HG03520 (cell line): ENCODE measurements at regions not wholly inside any gene's neighbourhood (a gene's known extent, or its start where the extent isn't known, plus 50 kb on each side); places are given as distances from the start of the nearest gene placed in this dataset.

Experiments
- ATAC-seq: cut with Tn5 transposase; IDR thresholded peaks from one replicate; pipeline ENCODE4 v1.9.1; 2021; ENCODE audit warnings: mild to moderate bottlenecking, moderate library complexity; ENCODE audit not compliant: unreplicated experiment

DNA sequence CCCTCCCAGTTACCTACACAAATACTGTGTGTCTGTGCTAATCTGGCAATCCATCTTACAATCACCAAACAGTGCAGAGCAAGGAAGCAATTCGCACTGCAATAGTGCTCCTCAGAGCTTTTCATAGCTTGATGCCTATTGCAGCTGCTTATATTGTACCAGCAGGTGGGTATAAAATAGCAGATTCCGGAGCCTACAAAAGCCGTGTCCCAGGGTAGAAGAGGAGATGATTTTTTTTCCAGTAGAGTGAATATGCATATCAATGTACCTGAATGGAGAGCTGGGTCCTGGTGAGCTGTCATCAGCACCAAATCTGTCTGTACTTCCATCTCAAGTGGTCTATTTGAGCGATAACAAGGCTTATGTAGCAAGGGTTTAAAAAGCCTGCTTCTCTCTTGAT lies 668.4 kb downstream of the DIAPH3 start:
- no peak for ATAC-seq

DNA sequence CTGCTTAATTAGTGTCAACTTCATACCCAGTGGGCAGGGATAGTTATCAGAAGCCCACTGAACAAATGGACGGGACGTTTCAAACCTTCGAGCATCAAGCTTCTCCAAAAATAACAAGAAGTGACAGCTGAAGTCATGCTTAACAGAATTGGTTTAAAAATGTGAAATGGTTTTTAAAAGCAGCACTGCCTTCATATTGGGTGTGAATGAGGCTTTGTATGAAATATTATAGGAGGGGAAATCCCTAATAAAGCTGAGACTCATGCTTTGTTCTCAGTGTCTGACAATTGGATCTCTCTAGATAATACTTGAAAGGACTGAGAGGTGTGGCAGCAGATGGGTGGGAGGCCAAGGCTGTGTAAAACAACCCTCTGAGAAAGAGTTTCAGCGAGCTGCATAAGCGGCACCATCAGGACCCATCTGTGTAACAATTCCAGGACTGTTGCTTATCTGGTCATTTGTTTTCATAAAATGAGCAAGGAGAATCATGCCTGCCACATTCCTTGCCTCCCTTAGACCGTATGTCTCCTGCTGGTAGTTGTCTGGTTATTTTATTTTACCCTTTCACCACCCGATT lies 667.7 kb downstream of the DIAPH3 start:
- no peak for ATAC-seq

DNA sequence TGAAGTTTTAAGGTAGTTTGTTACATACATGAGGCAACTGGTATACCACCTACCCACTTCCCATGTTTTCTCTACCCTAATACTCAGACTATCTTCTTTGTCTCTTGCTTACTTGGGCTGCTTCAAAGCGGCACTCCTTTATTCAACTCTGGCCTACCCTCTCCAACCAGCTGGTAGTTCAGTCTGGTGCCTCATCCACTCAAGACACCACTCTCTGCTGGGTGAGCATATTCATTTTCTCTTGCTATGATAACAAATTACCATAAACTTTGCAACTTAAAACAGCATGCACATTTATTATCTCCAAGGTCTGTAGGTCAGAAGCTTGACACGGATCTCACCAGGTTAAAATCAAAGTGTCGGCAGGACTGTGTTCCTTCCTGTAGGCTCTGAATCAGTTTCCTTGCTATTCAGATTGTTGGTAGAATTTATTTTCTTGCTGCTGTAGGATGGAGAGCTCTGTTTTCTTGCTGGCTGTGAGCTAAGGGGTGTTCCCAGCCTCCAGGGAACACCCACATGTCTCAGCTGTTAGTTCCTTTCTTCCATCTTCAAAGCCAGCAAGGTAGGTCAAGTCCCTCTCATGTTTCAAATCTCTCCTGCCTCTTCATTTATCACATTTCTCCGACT lies 666.0 kb downstream of the DIAPH3 start:
- ATAC-seq = no peak

DNA sequence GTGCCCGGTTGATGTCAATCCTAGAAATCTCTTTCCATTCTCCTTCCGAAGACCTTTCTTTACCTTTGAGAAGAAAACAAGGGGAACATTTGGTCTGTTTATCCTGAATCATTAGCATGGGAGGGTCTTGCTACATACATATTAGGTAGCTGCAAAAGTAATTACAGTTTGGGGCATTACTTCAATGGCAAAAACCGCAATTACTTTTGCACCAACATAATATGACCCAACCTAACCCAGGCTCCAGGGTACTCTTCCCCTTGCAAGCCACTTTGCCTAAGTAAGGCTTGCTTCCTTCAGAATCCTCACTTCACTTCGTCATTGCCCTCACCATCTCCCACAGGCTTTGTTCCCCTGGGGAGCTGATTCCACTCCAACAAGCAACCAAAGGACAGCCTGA lies 662.7 kb downstream of the DIAPH3 start:
- no peak for ATAC-seq

DNA sequence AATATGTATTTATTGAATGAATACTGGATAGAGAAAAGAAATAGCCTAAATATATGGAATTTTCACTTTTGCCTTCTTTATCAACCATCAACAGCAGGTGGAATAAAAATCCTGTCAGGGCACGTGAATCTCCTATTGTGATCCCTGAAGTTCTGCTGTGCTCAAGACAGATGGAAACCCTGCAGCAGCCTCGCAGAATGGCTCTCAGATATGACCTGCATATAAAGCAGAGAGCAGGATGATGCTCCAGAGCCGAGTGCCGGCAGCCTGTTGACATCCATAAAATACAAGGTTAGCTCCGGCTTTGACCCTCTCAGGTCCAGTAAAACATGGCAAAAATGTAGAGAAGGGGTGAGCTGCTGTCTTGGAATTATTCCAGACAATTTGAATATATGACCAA lies 659.3 kb downstream of the DIAPH3 start:
- ATAC-seq = no peak

DNA sequence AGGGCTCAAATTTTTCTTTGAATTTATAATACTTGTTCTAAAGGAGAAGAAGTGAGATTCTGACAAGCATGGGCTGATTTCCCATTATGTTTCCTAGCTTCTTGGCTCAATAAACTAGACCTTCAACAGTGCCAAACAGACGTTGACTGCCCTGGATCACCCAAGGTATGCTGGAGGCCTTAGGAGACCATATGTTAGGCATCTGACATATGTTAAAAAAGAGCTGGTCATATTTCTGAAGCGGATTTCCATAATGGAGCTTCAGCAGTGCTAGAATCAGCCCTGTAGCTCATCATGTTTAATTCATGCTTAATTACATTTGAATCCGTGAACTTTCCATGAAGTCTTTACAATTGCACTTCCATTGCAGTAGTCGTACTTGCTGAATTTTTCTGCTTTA lies 653.3 kb downstream of the DIAPH3 start:
- ATAC-seq = no peak

DNA sequence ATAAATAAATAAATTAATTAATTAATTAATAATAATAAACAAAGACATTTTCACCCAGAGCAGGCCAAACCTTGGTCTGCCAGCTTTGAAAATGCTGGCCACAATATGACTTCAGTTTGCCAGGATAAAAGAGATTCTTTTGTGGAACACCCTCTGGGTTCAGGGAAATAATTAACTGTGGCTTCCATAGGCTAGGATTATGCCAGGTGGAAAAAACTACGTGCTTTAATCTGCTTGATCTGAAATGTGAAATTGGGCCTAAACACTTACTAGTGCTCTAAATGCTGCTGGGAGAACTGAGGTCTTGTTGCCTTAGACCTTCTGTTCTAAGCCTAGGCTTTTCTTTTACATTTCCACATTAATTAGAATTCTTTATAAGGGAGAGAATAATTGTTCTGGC lies 650.0 kb downstream of the DIAPH3 start:
- no peak for ATAC-seq

DNA sequence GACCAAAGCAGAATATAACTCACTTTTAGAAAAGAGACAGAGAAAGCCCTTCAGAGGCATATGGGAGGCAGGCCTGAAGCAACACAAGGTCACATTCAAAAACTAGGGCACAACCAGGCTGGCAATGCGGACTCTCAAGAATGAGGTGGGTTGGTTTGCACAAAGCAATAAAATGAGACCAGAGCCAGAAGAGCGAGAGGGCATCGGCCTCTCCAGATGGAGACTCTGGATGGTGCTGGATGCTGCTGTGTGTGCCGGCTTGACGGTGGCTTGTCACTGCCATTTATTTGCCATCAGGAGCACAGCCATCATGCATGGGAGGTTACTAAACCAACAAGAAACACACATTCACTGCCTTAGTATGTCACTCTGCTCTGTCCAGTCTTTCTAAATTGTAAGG lies 649.4 kb downstream of the DIAPH3 start:
- no peak for ATAC-seq

DNA sequence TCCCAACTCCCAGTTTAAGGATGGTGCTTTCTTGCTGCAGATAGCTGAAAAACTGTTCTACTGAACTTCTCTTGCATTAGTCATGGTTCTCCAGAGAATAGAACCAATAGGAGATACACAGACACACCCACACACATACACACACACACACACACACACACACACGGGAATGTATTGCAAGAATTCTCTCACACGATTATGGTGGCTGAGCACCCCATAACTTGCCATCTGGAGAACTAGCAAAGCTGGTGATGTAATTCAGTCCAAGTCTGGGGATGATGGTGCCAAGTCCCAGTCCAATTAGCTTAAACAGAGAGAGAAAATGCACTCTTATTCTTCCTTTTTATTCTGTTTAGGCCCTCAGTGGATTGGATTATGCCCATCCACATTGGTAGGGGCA lies 643.9 kb downstream of the DIAPH3 start:
- ATAC-seq = no peak

DNA sequence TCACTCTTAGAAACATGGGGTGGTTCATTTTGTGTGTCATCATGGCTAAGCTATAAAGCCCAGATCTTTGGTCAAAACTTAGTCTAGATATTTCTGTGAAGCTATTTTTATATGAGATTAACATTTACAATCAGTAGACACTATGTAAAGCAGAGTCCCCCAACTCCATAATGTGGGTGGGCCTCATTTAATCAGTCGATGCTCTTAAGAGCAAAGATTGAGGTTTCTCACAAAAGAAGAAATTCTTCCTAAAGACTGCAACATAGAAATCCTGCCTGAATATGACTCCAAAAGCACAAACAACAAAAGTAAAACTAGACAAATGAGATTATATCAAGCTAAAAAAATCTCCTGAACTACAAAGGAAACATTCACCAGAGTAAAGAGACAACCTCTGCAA lies 642.2 kb downstream of the DIAPH3 start:
- no peak for ATAC-seq

DNA sequence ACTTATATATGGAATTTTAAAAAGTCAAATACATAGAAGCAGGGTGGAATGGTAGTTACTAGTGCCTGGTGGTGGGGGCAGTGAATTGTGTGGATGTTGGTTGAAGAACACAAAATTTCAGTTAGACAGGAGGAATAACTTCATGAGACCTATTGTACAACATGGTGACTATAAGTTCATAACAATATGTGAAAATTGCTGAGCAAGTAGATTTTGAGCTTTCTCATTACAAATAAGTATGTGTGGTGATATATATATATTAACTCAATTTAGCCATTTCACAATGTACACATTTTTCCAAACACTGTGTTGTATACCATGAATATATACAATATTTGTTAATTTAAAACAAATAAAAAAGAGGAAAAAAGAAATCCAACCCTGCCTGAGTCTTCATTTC lies 641.1 kb downstream of the DIAPH3 start:
- no peak for ATAC-seq

DNA sequence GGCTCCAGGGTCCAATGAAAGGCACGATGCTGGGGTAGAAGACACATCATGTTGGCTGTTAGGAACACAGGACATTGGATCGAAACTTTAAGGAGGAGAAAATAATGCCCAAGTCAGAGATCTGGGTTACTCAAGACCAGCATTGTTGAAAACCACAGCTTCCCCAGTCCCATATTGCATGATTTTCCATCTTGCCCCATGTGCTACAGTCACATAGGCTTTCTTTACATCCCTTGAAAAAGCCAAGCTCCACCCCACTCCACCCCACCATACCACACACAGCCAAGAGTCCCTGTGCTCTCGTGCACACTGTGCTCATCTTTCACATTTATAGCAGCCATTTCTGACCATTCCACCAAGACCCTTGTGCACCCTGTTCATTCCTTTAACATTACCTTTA lies 636.2 kb downstream of the DIAPH3 start:
- no peak for ATAC-seq

DNA sequence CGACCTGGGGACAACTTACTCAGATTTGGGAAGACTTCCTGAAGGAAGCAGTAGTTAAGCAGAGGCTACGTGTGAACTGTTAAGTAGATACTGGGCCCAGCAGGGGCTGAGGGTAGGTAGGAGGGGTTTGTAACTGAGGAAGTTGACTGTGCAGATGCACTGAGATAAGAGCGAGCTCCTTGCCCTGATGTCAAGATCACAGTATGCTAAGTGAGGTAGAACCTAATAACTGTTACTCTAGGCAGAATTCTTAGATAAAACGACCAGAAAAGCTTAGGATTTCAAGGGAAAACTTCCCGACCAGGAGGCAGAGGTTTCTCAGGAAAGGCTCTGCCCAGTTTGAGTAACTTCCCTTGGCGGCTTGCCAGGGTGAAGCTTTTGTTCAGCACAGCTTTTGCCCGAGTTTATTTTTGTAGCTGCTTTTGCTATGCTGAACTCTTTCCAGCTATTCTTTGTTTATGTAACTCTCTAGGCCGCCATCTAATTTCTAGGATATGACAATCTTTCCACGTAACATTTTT lies 632.1 kb downstream of the DIAPH3 start:
- no peak for ATAC-seq

DNA sequence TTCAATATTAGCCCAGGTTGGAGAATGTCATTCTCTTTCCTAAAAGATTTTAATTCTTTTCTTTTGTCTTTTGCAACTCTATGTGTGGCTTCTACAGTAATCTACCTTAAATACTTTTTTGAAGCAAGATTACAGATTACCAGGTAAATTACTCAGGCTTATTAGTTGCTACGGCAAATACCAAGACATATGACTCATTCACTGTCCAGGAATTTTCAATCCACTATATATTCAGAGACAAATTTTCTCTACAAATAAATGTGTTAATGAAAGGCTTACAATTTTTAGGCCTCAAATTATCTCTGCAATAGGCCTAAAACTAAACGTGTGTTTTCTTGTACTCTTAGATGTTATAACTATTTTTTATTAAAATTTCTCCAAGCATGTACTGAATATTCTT lies 631.3 kb downstream of the DIAPH3 start:
- no peak for ATAC-seq

DNA sequence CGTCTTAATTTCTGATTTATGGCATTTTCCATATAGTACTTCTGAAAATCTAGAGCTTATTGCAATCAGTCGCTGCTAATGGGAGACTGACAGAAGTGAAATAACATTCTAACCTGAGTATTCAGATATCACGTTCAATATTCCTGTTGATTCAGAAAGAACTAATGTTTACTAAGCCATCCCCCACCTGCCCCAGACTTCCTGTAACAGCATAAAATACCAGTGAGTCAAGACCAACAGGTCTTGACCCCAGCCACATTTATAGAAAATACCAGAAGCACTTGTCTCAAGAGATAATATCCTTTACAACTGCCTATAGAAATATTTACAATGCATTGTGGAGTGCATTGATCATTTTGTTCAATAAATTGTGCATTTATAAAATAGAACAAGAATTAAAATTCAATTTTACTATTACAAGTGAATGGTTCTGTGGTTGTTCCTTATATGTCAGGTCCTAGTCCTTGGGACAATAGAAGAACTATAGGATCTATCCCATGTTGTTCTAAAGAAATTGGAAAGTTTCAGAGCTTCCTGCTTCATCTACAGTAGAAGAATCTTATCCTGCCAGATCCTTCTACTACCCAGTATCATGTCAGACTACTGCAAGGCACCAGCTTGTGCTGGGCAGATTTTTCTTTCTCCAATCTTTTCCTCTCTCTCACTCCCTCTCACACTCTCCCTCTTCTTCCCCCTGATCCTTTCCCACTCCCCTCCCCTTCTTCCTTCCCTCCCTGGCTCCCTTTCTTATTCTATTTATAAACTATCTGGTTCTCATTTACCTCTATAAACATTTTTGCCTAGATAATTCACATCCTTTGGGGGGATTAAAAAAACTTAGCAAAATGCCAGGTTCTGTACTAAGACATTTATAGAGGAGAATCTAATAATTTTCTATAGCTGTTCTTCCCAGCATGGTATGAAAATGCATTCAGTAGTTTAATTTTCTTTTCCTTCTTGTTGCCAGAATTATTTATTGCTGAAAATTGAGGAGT lies 629.9 kb downstream of the DIAPH3 start:
- ATAC-seq = no peak

DNA sequence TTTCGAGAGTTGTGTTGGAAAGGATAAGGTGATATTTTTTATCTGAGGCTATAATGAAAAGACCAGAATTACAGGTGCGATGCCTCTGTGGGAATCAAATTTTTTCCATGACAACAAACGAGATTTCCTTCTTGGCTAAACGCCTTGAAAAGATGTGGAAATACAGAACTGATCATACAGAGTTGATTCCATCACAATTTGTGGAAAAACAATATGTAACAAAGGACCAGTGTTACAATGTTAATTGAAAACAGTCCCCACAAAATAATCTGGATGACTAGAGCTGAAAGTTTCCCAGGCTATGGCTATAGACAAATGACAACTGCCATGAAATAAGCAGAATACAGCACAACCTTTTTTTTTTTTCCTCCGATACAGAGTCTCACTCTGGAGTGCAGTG lies 628.9 kb downstream of the DIAPH3 start:
- no peak for ATAC-seq

DNA sequence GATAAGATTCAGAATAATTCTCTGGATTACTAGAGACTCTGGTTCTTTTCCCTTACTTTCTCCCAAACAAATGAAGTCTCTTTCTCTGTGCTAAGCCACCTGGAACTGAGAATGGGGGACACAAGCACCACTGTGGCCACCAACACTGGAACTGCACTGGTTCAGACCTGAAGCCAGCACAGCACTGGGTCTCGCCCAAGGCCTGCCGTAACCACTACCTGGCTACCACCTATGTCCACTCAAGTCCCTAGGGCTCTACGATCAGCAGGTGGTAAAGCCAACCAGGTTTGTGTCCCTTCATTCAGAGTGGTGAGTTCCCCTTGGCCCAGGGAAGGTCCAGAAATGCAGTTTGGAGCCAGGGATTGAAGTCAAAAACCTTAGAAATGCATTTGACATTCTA lies 626.2 kb downstream of the DIAPH3 start:
- no peak for ATAC-seq

DNA sequence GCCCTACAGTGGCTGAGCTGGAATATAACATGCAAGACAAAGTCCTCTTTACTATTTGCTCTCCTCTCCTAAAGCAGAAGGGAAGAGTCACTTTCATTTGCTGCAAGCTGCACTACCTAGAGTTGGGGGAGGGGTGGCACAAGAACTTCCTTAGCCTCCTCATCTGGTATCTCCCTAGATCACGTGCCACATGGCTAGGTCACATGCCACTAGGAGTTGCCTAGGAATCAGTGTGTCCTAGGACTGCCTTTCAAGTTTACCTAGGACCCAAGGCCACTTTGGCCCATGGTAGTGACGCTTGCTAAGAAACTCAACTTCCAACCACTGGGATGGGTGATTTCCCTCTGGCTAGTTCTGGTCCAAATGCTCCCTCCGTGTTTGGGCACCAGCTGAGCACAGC lies 625.2 kb downstream of the DIAPH3 start:
- ATAC-seq = no peak

DNA sequence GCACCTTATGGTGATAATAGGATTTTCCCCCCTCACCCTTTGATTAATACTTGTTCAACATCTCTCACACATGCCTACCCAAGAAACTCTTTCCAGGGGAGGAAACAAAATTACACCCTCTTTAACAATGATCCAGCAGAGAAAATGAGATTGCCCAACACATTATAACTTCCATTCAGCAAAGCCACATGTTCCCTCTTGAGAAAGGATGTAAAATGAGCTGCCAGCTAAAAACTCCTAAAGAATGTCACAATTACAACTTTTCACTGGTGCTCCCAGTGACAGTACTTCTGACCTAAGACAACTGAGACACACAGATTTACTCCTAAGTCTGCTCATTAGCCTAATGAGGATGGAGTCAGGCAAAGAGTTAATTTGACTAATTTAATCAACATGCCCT lies 621.4 kb downstream of the DIAPH3 start:
- ATAC-seq = no peak

DNA sequence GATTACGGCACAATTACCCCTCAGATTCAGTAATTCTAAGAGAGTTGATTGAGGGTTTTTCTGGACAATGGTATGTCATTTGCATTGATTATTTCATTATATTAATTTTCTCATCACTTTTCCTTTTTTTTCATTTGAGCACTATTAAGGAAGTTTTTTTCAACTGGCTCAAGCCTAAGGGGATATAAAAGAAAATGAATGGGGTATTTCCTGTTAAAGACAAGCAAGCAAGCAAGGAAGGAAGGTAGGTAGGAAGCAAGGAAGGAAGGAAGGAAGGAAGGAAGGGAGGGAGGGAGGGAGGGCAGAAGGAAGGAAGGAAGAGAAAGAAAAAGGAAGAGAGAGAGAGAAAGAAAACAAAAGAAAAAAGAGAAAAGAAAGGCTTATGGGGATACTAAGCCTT lies 620.3 kb downstream of the DIAPH3 start:
- no peak for ATAC-seq

DNA sequence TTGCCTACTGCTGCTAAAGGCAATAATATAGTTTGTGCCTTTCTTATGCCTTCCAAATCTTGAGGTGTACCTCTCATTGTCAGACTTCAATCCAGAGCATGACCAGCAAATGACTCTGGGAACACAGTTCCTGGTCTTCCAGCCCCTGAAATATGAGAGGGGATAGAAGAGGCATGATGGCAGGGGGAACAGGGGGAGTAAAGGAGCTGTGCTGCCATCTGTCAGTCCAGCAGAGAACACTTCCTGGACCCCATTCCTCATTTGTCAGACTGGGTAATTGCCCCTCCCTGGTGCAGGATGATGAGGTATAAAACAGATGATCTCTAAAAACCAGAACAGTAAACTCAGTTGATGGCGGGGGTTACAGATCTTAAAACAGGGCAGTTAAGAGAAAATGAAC lies 618.7 kb downstream of the DIAPH3 start:
- ATAC-seq = no peak

DNA sequence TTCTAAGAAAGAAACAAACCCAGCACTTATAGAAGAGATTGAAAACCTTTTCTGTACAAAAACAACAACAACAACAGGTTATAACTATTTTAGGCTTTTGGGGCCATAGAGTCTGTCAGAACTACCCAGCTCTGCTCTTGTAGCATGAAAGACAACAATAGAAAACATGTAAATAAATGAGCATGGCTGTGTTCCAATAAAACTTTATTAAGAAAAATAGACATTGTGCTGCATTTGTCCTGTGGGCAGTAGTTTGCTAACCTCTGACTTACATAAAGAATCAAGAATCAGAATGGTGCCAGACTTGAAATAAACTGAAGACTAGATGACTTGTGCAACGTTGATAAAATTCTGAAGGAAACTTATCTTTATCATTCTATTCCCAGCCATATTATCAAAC lies 617.5 kb downstream of the DIAPH3 start:
- no peak for ATAC-seq
